Stimulated activated naive CD8-positive, alpha-beta T cell treated with anti-CD3 and anti-CD28 coated beads, Interleukin-15, amount 100 ng/mL, for 72 hours (primary cell): ENCODE measurements at regions not wholly inside any gene's neighbourhood (a gene's known extent, or its start where the extent isn't known, plus 50 kb on each side); places are given as distances from the start of the nearest gene placed in this dataset.
A peak's percentile ranks its signal among the peaks of the same experiment; 100 is the strongest.

ENCODE experiments used
- ATAC-seq: fragments of 150-1000 bp; cut with Tn5 transposase; 2 replicates; pipeline ENCODE4 v1.10.0; 2021; ENCODE audit warnings: mild to moderate bottlenecking, moderate library complexity
- DNase-seq, 2 donors: peaks; one replicate each; pipeline ENCODE4 v3.0.0; 2021 to 2022
- H3K27ac Mint-ChIP-seq, 2 donors: one replicate each; pipeline ENCODE4 v1.8.0; 2022; ENCODE audit warnings: mild to moderate bottlenecking in 2 of 2, mixed read lengths in 2 of 2, moderate library complexity in 2 of 2
- H3K27me3 Mint-ChIP-seq: one replicate; pipeline ENCODE4 v1.8.0; 2022; ENCODE audit warnings: mixed read lengths
- H3K4me1 Mint-ChIP-seq: one replicate; pipeline ENCODE4 v1.8.0; 2022; ENCODE audit warnings: mild to moderate bottlenecking, mixed read lengths
- H3K4me3 Mint-ChIP-seq, 2 donors: one replicate each; pipeline ENCODE4 v1.8.0; 2022; ENCODE audit warnings: mild to moderate bottlenecking in 2 of 2, mixed read lengths in 2 of 2, moderate library complexity in 1 of 2
- H3K9me3 Mint-ChIP-seq, 2 donors: one replicate each; pipeline ENCODE4 v1.8.0; 2022; ENCODE audit warnings: mixed read lengths in 2 of 2

DNA sequence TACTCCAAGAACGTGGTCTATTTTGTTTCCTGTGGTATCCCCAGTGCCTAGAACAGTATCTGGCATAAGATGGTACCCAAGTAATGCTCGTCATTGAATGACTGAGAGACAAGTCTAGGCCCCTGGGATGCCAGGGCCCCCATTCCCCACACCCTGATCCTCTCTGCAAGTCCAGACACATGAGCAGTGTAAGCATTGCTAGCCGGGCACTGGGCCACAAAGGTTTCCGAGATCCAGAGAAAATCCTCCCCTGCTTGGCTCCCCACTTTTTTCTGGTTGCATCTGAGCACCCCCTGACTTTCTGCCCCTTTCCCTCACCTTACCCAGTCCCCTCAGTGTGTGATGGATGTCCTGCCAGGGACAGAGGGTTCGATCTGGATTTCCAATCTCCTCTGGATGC, 160.1 kb upstream of the NECTIN1 start:
- no peak for DNase-seq
- H3K9me3 Mint-ChIP-seq: no peaks in the 10 kb centered on the region
- no peak overlapping the region for H3K27ac Mint-ChIP-seq
- H3K4me1 Mint-ChIP-seq: no peaks in the 10 kb centered on the region
- no peak for ATAC-seq
- H3K4me3 Mint-ChIP-seq: no peak overlapping the region
- peaks cover 47% of the 10 kb centered on the region for H3K27me3 Mint-ChIP-seq

DNA sequence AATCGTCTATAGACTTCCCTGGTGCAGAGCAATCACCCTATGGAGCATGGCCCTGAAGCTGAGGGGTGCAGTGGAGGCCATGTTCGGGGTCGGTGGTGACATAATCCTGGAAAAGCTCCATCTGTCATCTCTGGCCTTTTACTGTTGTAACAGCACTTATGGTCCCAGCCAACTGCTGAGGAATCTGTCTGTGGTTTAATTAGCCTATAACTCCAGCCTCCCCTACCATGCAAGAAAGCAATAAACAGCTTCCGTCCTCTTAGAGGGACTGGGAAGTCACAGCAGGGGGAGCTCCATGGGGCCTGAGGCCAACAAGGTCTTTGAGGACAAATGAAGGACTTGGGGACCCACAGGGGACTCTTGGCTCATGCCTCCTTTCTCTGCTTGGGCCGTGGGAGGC, 159.1 kb upstream of the NECTIN1 start:
- Mint-ChIP-seq H3K4me1 (no peaks in the 10 kb centered on the region), H3K4me3 (no peak overlapping the region), H3K27me3 (peaks cover 50% of the 10 kb centered on the region), H3K9me3 (no peaks in the 10 kb centered on the region), H3K27ac (no peak overlapping the region)
- no peak for DNase-seq
- ATAC-seq: no peak

DNA sequence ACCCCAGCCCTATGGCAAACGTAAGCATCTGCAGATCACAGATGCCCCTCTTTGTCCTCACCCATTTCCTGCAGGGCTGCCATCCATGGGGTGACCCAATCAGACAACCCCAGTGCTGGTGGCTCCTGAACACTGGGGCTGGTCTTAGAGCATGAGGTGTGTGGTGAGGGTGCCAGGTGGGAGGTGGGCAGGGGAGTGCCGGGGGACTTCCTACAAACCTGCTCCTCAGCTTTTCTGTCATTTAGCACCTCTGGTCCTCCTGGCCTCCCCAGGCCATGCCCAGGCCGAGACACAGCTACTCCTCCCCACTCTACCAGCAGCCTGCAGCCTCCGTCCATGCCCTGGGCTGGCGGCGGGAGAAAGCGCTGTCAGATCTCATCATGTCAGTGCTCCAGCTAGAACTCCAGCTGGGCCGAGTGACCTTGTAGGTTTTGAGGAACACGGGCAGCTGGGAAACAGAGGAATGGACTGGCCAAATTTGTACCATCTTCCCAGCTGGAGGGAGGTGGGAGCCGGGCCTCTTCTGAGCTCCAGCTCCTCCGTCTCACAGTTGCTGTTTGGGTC, 157.7 kb upstream of the NECTIN1 start:
- peaks cover 50% of the 10 kb centered on the region for H3K27me3 Mint-ChIP-seq
- no peaks in the 10 kb centered on the region for H3K4me1 Mint-ChIP-seq
- ATAC-seq (no peak), DNase-seq (no peak)
- H3K9me3 Mint-ChIP-seq: no peaks in the 10 kb centered on the region
- no peak overlapping the region for H3K4me3 Mint-ChIP-seq
- peak overlapping the region in 1 of 2 donors; percentile 74 for H3K27ac Mint-ChIP-seq

DNA sequence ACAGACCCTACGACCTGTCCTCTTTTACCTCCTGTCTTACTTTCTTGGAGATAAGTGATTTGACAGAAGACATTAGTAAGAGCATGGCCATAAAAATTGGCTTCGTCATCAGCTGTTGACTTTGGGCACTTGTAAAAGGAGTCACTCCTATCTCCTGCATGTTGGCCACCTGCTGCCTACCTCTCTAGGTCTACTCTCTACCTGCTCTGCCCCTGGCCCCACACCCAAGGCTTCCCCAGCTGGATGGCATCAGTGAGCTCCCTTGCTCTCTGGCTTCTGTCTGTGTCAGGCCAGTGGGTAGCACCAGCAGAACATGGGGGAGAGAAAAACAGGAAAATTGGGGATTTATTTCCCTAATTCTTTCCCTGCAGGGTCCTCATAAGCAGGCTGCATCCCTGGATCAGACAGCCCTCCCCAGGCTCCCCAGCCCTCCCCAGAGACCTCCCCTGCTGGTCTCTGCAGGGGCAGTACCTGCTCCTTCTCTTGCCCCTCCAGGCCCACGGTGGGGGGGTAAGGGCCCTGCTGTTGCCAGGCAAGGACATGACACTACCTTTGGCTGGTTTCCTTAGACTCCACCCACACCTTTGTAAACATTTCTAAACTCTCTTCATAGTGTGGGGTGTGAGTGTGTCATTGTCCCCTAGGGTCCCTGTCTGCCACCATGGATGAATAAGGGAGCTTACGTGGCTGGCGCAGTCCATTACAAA, 157.0 kb upstream of the NECTIN1 start:
- DNase-seq (no peak), ATAC-seq (no peak)
- Mint-ChIP-seq H3K4me3 (no peak overlapping the region), H3K27ac (no peak overlapping the region), H3K4me1 (no peaks in the 10 kb centered on the region), H3K9me3 (no peaks in the 10 kb centered on the region), H3K27me3 (peaks cover 43% of the 10 kb centered on the region)

DNA sequence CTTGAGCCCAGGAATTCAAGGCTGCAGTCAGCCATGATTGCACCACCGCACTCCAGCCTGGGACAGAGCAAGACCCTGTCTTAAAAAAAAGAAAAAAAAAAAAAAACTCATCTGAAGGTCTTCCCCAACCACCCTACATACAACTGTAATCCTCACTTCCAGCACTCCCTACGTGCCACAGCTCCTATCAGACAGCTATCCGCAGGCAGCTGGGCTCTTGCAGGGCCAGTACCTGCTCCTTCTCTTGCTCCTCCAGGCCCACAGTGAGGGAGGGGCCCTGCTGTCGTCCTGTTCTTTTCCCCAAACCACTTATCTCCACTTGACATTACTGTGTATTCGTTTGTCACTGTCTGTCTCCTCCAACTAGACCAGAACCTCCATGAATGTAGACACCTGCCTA, 156.1 kb upstream of the NECTIN1 start:
- no peak overlapping the region for H3K4me3 Mint-ChIP-seq
- ATAC-seq (no peak), DNase-seq (no peak)
- no peak overlapping the region for H3K27ac Mint-ChIP-seq
- H3K27me3 Mint-ChIP-seq: peaks cover 43% of the 10 kb centered on the region
- H3K9me3 Mint-ChIP-seq: no peaks in the 10 kb centered on the region
- no peaks in the 10 kb centered on the region for H3K4me1 Mint-ChIP-seq

DNA sequence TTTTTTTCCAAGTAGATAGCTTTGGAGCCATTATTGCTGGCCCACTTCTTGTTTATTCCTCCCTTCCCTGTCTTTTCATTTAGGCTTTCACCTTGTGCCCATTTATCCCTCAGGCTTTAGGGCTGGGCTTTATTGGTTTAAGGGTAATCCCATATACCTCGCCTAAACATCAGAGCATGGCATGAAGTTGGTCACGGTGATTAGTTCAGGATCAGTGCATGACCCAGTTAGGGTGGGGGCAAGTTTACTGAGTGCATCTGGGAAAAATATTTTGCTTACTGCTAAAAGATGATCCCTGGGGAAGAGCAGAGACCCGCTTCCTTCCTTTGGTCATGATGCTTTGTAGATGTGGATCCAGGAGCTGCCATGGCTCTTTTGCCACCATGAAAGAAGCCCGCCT, 153.3 kb upstream of the NECTIN1 start:
- H3K27me3 Mint-ChIP-seq: peaks cover 37% of the 10 kb centered on the region
- no peak for DNase-seq
- no peak overlapping the region for H3K4me3 Mint-ChIP-seq
- H3K9me3 Mint-ChIP-seq: no peaks in the 10 kb centered on the region
- H3K4me1 Mint-ChIP-seq: no peaks in the 10 kb centered on the region
- no peak overlapping the region for H3K27ac Mint-ChIP-seq
- no peak for ATAC-seq

DNA sequence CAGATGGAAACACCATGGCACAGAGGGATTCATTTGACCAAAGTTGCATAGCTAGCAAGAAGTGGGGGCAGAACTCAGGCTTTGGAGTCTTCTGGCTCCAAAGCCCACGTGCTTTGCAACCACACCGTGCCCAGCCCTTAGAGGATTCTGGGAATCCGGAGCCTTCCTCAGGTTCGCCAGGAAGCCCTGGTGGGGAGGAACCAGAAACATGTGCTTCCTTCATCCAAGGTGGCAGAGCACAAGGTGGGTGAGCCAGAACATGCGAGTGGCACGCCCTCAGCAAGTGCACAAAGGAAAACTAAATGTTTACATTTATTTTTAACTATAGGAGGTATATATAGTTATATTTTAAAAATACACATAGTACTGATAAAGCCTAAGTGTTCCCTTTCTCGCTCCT, 151.9 kb upstream of the NECTIN1 start:
- Mint-ChIP-seq H3K27ac (no peak overlapping the region), H3K27me3 (peaks cover 27% of the 10 kb centered on the region), H3K9me3 (no peaks in the 10 kb centered on the region), H3K4me1 (no peaks in the 10 kb centered on the region), H3K4me3 (no peak overlapping the region)
- DNase-seq (no peak), ATAC-seq (no peak)

DNA sequence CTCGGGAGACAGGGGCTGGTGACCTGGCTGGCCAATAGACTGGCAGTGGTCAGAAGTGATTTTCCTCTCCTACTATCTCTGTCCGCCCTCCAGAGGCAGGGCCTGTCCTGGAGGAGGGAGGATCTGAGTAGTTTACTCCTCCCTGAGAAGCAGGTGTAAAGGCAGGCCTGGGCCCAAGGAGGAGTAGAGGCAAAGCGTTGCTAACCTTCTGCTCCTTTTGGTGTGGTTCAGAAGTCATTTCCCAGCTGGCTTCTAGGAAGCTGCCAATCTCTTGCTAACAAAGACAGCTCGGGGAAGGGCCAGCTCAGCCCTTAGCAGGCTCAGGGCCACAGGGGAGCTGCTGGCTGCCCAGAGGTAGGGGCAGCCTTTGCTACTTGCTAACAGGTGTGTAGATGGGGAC, 151.1 kb upstream of the NECTIN1 start:
- H3K4me1 Mint-ChIP-seq: no peaks in the 10 kb centered on the region
- H3K27me3 Mint-ChIP-seq: peaks cover 24% of the 10 kb centered on the region
- no peak overlapping the region for H3K4me3 Mint-ChIP-seq
- ATAC-seq: no peak
- no peak for DNase-seq
- H3K9me3 Mint-ChIP-seq: no peaks in the 10 kb centered on the region
- peak overlapping the region in 1 of 2 donors; percentile 64 for H3K27ac Mint-ChIP-seq

DNA sequence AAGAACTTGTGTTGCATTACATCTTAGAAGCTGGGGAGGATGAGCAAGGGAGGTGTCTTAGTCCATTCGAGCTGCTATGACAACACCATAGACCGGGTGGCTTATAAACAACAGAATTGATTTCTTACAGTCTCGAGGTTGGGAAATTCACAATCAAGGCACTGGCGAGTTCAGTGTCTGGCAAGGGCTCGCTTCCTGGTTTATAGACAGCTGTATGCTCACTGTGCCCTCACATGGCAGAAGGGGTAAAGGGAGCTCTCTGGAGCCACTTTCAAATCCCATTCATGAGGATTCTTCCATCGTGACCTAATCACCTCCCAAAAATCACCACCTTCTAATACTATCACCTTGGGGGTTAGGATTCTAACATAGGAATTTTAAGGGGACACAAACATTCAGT, 150.0 kb upstream of the NECTIN1 start:
- no peak for ATAC-seq
- H3K27ac Mint-ChIP-seq: no peak overlapping the region
- peaks cover 18% of the 10 kb centered on the region for H3K27me3 Mint-ChIP-seq
- no peaks in the 10 kb centered on the region for H3K9me3 Mint-ChIP-seq
- DNase-seq: no peak
- H3K4me1 Mint-ChIP-seq: no peaks in the 10 kb centered on the region
- H3K4me3 Mint-ChIP-seq: no peak overlapping the region

DNA sequence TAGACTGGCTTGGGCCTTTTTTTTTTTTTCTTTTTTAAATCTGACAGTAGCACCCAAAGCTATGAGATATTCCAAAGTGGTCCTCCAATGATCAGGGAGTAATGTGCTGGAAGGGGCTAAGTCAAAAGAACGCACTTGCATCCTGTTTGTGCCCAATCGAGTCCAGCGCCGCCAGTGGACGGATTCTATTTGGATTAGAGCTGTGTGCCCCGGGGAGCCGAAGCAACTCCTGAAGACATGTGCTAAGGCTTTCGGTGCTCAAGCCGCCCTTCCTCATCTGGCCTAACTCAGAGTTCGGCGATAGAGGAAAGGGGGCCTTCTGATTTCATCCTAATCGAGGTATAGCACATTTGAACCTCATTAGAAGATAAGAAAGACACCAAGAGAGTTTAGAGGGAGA, 147.8 kb upstream of the NECTIN1 start:
- DNase-seq (no peak), ATAC-seq (no peak)
- Mint-ChIP-seq H3K4me1 (no peaks in the 10 kb centered on the region), H3K27ac (no peak overlapping the region), H3K9me3 (no peaks in the 10 kb centered on the region), H3K4me3 (no peak overlapping the region), H3K27me3 (peaks cover 17% of the 10 kb centered on the region)

DNA sequence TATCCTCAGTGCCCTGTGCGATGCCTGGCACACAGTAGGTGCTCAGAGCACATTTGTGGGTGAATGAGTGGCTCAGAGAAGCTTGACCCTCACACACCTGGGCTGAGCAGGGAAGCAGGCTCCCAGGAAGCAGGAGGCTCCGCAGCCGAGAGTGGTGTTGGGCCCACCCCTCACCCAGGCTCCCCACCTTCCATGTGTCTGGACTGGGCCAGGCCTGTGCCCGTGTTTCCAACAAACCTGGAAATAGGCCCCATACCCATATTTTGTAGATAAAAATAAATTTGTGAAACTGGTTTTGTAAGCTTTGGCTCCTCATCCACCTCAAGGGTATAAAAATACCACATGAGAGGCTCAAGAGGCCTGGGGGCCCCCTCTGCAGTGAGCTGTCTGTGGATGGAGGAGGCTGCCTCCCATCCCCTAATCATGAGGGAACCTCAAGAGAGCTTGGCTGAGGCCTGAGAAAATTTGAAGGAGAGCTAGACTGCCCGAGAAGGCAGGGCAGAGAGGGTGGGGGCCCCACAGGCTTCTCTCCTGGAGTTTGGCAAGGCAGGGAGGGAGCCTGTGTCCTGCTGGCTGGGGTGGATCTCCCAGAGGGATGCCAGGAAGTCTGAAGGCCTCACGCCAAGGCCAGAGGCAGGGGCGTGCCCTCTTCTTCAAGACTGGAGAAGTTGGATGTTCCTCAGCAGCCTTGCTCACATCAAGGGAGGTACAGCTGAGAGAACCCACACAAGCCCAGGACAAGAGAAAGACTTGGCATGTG, 147.0 kb upstream of the NECTIN1 start:
- Mint-ChIP-seq H3K9me3 (no peaks in the 10 kb centered on the region), H3K4me3 (no peak overlapping the region), H3K27ac (no peak overlapping the region), H3K27me3 (peaks cover 17% of the 10 kb centered on the region), H3K4me1 (no peaks in the 10 kb centered on the region)
- DNase-seq: no peak
- ATAC-seq: no peak

DNA sequence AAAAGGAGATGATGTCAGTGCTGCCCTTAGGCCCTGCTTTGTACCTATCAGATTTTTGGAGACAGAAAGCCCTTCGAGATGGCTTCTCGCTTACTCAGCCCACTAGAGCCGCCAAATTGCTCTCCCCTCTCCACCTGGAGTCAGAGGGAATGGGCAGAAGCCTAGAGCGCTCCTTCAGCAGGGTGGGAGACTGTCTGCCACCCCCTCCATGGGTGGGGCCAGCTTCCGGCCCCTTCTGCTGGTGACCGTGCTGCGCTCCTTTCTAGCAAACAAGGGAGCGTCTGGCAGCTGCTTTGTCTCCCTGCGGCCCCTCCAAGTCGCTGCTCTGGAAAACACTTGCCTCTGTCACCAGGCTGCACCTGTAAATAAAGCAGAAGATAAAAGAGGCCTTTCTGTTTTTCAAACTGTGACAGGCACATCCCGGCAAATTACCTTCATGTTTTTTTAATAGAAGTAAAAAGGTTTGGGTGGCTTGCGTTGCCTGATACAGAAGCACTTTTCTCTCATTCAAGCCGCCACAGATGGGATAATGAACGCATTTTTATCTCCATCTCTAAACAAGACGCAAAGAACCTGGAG, 145.7 kb upstream of the NECTIN1 start:
- H3K27me3 Mint-ChIP-seq: peaks cover 7% of the 10 kb centered on the region
- H3K4me1 Mint-ChIP-seq: no peaks in the 10 kb centered on the region
- H3K9me3 Mint-ChIP-seq: no peaks in the 10 kb centered on the region
- ATAC-seq (no peak), DNase-seq (no peak)
- no peak overlapping the region for H3K27ac Mint-ChIP-seq
- H3K4me3 Mint-ChIP-seq: no peak overlapping the region

DNA sequence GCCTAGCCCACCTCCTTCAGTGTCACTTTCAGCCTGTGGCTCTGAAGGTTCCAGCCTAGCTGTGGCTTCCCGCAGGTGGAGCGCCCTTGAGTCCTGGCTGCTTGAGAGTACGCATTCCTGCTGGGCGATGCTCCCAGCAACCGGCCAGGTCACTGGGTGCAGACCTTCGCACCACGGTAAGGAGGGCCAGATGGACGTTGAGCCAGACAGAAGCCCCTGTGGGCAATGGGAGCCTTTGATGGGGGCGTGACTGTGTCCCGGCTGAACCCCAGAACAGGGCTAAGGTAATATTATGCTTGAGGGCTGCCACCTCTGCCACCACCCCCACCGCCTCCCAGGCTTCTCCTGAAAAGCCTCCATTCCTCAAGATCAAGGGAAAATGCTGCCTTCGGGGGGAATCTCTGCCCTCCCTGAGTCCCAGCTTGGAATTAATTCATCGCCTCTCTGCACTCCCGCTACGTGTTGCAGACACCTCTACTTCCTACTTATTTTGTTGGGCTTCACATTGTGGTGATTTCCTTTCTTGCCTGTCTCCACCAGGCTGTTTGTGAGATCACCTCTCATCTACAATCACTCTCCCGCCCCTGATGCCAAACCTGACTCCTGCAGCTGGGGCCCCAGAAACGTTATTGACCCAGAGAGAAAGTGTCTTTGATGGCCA, 144.9 kb upstream of the NECTIN1 start:
- ATAC-seq: no peak
- DNase-seq: no peak
- Mint-ChIP-seq H3K27ac (peak overlapping the region in 1 of 2 donors; percentile 10), H3K27me3 (peaks cover 6% of the 10 kb centered on the region), H3K4me1 (no peaks in the 10 kb centered on the region), H3K9me3 (no peaks in the 10 kb centered on the region), H3K4me3 (no peak overlapping the region)

DNA sequence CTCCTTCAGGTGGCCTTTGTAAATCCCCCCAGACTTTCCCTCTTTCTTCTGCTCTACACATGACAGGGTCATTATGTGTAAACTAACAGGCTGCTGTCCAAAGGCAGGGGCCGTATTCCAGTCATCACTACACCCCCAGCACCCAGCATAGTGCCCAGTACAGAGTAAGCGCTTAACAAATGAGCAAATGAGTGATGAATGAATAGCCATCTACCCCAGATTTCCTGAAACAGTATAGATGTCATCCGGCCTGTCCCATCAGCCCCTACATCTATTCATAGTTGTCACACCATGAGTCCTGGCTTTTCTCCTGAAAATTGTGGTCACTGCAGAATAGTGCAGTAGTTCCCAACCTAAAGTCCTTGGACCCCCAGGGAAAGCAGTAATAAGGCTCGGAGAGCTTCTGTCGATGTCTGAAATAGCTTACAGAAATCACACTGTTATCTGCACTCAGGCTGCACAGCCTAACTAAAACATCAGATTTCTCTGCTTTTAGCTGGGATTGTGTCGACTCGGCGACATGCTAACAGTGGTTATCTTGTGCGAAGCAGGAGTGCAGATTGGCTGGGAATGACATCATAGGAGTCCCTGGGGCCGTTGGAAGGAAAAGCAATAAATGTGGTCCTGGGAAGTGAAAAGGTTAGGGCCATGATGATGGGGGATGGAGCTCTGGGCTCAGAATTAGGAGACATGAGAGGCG, 143.8 kb upstream of the NECTIN1 start:
- Mint-ChIP-seq H3K27ac (no peak overlapping the region), H3K27me3 (peaks cover 6% of the 10 kb centered on the region), H3K4me1 (no peaks in the 10 kb centered on the region), H3K4me3 (no peak overlapping the region), H3K9me3 (no peaks in the 10 kb centered on the region)
- ATAC-seq (no peak), DNase-seq (no peak)

DNA sequence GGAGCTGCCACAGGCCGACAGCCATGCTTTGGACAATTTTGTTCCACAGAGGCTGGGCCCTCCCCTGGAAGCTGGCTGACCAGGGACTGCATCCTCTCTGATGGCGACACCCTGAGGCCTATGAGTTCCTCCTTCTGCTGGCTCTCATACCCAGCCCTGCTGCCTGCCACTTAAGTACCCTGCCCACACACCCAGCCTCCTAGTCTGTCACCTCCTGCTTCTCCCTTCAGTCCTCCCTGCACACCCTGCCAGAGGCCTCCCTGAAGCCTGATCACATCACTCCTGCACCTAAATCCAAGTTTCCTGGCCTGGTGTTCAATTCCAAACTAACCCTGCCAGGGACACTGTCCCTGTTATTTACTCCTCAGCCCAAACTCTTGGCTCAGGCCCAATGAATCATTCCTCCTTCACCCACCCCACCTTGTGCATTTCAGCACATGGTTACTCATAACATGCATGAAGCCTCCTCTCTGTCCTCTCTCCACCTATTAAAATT, 136.7 kb upstream of the NECTIN1 start:
- ATAC-seq: no peak
- Mint-ChIP-seq H3K27ac (peak overlapping the region in 1 of 2 donors; percentile 5), H3K4me1 (no peaks in the 10 kb centered on the region), H3K27me3 (peaks cover 11% of the 10 kb centered on the region), H3K4me3 (no peak overlapping the region), H3K9me3 (no peaks in the 10 kb centered on the region)
- DNase-seq: no peak
